Ishikawa (cell line): ENCODE measurements at regions not wholly inside any gene's neighbourhood (a gene's known extent, or its start where the extent isn't known, plus 50 kb on each side); places are given as distances from the start of the nearest gene placed in this dataset.

ENCODE experiments used
- CREB1 ChIP-seq: IDR thresholded peaks from 2 replicates; pipeline ENCODE4 v1.6.1; 2012; ENCODE audit warnings: low read depth
- EGR1 ChIP-seq: IDR thresholded peaks from 2 replicates; pipeline ENCODE4 v1.6.1; 2012
- EP300 ChIP-seq: IDR thresholded peaks from 2 replicates; pipeline ENCODE4 v1.6.1; 2012; ENCODE audit warnings: borderline replicate concordance
- FOXM1 ChIP-seq: IDR thresholded peaks from 2 replicates; pipeline ENCODE4 v1.6.1; 2012; ENCODE audit warnings: low read depth, borderline replicate concordance
- MAX ChIP-seq: IDR thresholded peaks from 2 replicates; pipeline ENCODE4 v1.6.1; 2012
- RAD21 ChIP-seq: IDR thresholded peaks from 2 replicates; pipeline ENCODE4 v1.6.1; 2012; ENCODE audit warnings: low read depth
- REST ChIP-seq: IDR thresholded peaks from 2 replicates; pipeline ENCODE4 v1.6.1; 2012; ENCODE audit warnings: low read depth, mild to moderate bottlenecking
- TAF1 ChIP-seq: IDR thresholded peaks from 2 replicates; pipeline ENCODE4 v1.6.1; 2012; ENCODE audit warnings: low read depth, mild to moderate bottlenecking
- TCF12 ChIP-seq: IDR thresholded peaks from 2 replicates; pipeline ENCODE4 v1.6.1; 2012; ENCODE audit warnings: low read depth
- TEAD4 ChIP-seq: IDR thresholded peaks from 2 replicates; pipeline ENCODE4 v1.6.1; 2012
- USF1 ChIP-seq: IDR thresholded peaks from 2 replicates; pipeline ENCODE4 v1.6.1; 2012
- YY1 ChIP-seq: IDR thresholded peaks from 2 replicates; pipeline ENCODE4 v1.6.1; 2012; ENCODE audit warnings: low read depth

GRCh38 chrX:74178536-74178935, 125.4 kb upstream of the ZCCHC13 start:
- TF ChIP-seq EGR1 (no peak), TEAD4 (no peak), RAD21 (no peak), REST (no peak), MAX (no peak), EP300 (no peak), FOXM1 (no peak), YY1 (no peak), USF1 (no peak), CREB1 (no peak), TCF12 (no peak), TAF1 (no peak)
